Endothelial cell of umbilical vein (primary cell): ENCODE measurements at regions not wholly inside any gene's neighbourhood (a gene's known extent, or its start where the extent isn't known, plus 50 kb on each side); places are given as distances from the start of the nearest gene placed in this dataset.

Experiments
- BruUV-seq: library from RNA; stranded (reverse); fragments of 400-500 nt; replicated peaks from 2 replicates; lab custom pipeline; 2021; lab: Mats Ljungman, UMichigan
- CTCF ChIA-PET: fragments of 300-600, 350-600 bp; sonication (Branson Sonifier 250); formaldehyde crosslinking; loops from one replicate; lab custom pipeline; 2021; ENCODE audit warnings: antibody characterized with exemption, inconsistent platforms; lab: Charles Lee
- POLR2A ChIA-PET: fragments of 300-600, 350-600 bp; sonication (Branson Sonifier 250); formaldehyde crosslinking; loops from one replicate; lab custom pipeline; 2021; ENCODE audit warnings: antibody characterized with exemption, inconsistent platforms; lab: Charles Lee
- DNase-seq: peaks from one replicate; pipeline ENCODE4 v3.0.0-alpha.2; 2011; ENCODE audit warnings: low read depth, low spot score
- FAIRE-seq: peaks from 2 replicates; lab custom pipeline; 2011; peaks lifted over from hg19 to GRCh38; lab: Jason Lieb, UNC
- H2AFZ ChIP-seq: 2 replicates; pipeline ENCODE4 v1.6.0; 2012; ENCODE audit warnings: low read depth, low read length, control low read depth, inconsistent platforms
- H3K27ac ChIP-seq: 2 replicates; pipeline ENCODE4 v1.5.1; 2011; ENCODE audit warnings: low read depth, mild to moderate bottlenecking, control low read depth, low read length, moderate library complexity; ENCODE audit not compliant: insufficient read depth
- H3K27me3 ChIP-seq, 2 experiments: 2 replicates each; pipeline versions ENCODE4 v1.6.0 to v1.6.1; 2011; ENCODE audit warnings: low read length in 2 of 2, mixed read lengths in 1 of 2; ENCODE audit not compliant: control insufficient read depth in 2 of 2, insufficient read depth in 2 of 2
- H3K36me3 ChIP-seq, 2 experiments: 2 replicates in 1 of 2; 3 replicates in 1 of 2; pipeline ENCODE4 v1.5.1; 2011; ENCODE audit warnings: low read length in 2 of 2, mild to moderate bottlenecking in 1 of 2, moderate library complexity in 1 of 2; ENCODE audit not compliant: control insufficient read depth in 2 of 2, insufficient read depth in 2 of 2; ENCODE audit errors: extremely low read depth in 1 of 2
- H3K4me1 ChIP-seq: 3 replicates; pipeline ENCODE4 v1.5.1; 2011; ENCODE audit warnings: mild to moderate bottlenecking, low read length; ENCODE audit not compliant: control insufficient read depth, insufficient read depth; ENCODE audit errors: extremely low read depth
- H3K4me2 ChIP-seq: 2 replicates; pipeline ENCODE4 v1.6.1; 2011; ENCODE audit warnings: low read length, control low read depth, mixed read lengths; ENCODE audit not compliant: insufficient read depth
- H3K4me3 ChIP-seq, 3 experiments: fragments of 200-600 bp in 1 of 3; sonication (generic), shearing (Covaris generic) in 1 of 3; replicated peaks in 1 of 3; 2 replicates each; pipeline ENCODE4 v1.5.1; 2011 to 2016; ENCODE audit warnings: control low read depth in 3 of 3, low read length in 3 of 3, mild to moderate bottlenecking in 2 of 3, inconsistent platforms in 1 of 3, low read depth in 1 of 3, moderate library complexity in 1 of 3; ENCODE audit not compliant: insufficient read depth in 1 of 3
- H3K79me2 ChIP-seq: 2 replicates; pipeline ENCODE4 v1.6.0; 2012; ENCODE audit warnings: low read length, inconsistent platforms; ENCODE audit not compliant: control insufficient read depth, insufficient read depth
- H3K9ac ChIP-seq: replicated peaks from 2 replicates; pipeline ENCODE3; 2011; ENCODE audit warnings: low read length, control low read depth; ENCODE audit not compliant: insufficient read depth; ENCODE audit errors: extremely low read depth
- H3K9me1 ChIP-seq: replicated peaks from 3 replicates; pipeline ENCODE4 v1.6.0; 2011; ENCODE audit warnings: mild to moderate bottlenecking, low read length; ENCODE audit not compliant: control insufficient read depth, insufficient read depth; ENCODE audit errors: extremely low read depth
- H3K9me3 ChIP-seq: replicated peaks from 2 replicates; pipeline ENCODE4 v1.5.1; 2012; ENCODE audit warnings: low read length, inconsistent platforms; ENCODE audit not compliant: control insufficient read depth, insufficient read depth
- H4K20me1 ChIP-seq: replicated peaks from 2 replicates; pipeline ENCODE3; 2011; ENCODE audit warnings: mild to moderate bottlenecking, low read length; ENCODE audit not compliant: control insufficient read depth, insufficient read depth; ENCODE audit errors: extremely low read depth
- CTCF ChIP-seq, 2 donors: IDR thresholded peaks; 1 replicate in 1 of 2; 2 replicates in 1 of 2; pipeline ENCODE4 v1.5.1; 2011; ENCODE audit warnings: low read length in 2 of 2, mild to moderate bottlenecking in 2 of 2, moderate library complexity in 2 of 2, control low read depth in 1 of 2, inconsistent platforms in 1 of 2, low read depth in 1 of 2; ENCODE audit not compliant: insufficient read depth in 1 of 2; ENCODE audit errors: extremely low read depth in 1 of 2
- EZH2 ChIP-seq: IDR thresholded peaks from 2 replicates; pipeline ENCODE4 v1.6.1; 2012; ENCODE audit warnings: borderline replicate concordance, low read depth, mild to moderate bottlenecking, moderate library complexity, low read length, inconsistent platforms; ENCODE audit not compliant: severe bottlenecking
- FOS ChIP-seq: IDR thresholded peaks from 2 replicates; pipeline ENCODE4 v1.6.1; 2011; ENCODE audit warnings: mild to moderate bottlenecking, low read length, moderate library complexity, borderline replicate concordance; ENCODE audit not compliant: insufficient read depth
- GATA2 ChIP-seq: IDR thresholded peaks from 2 replicates; pipeline ENCODE4 v1.7.0; 2011; ENCODE audit warnings: low read depth, mild to moderate bottlenecking, moderate library complexity, mixed read lengths, low read length; ENCODE audit not compliant: insufficient read length, insufficient read depth
- JUN ChIP-seq: IDR thresholded peaks from 2 replicates; pipeline ENCODE4 v1.6.1; 2011; ENCODE audit warnings: borderline replicate concordance, low read depth; ENCODE audit not compliant: insufficient read length, insufficient read depth
- MYC ChIP-seq: IDR thresholded peaks from one replicate; pipeline ENCODE4 v1.6.1; 2011; ENCODE audit warnings: mild to moderate bottlenecking, low read depth, low read length
- POLR2A ChIP-seq: IDR thresholded peaks from 2 replicates; pipeline ENCODE4 v1.6.1; 2012; ENCODE audit warnings: low read depth, mild to moderate bottlenecking, control low read depth, low read length
- POLR2AphosphoS5 ChIP-seq: IDR thresholded peaks from 2 replicates; pipeline ENCODE4 v1.6.1; 2012; ENCODE audit warnings: low read depth, mild to moderate bottlenecking, control low read depth, low read length, moderate library complexity; ENCODE audit not compliant: insufficient read depth
- dilution Hi-C: fragments of 300-500 bp; cut with MboI; formaldehyde crosslinking; loops from one replicate; pipeline ENCODE4 v1.15.0; 2019; ENCODE audit warnings: low sequenced_read_pairs; ENCODE audit not compliant: extremely low pct_ligation_motif_present
- intact Hi-C: fragments of 100-400 bp; cut with micrococcal nuclease; formaldehyde crosslinking; loops from one replicate; pipeline ENCODE4 v1.10.0; 2022
- TF ChIP-seq, protein P1 (sequence below): IDR thresholded peaks from 2 replicates; pipeline ENCODE4 v1.6.1; 2011; ENCODE audit not compliant: insufficient read depth, insufficient read length

- POLR2A ChIA-PET: no interaction called here
- TF ChIP-seq EZH2 (no peak), GATA2 (no peak), POLR2A (no peak), MYC (no peak), POLR2AphosphoS5 (no peak), JUN (no peak), CTCF (IDR thresholded peaks at IDR 0.05; ENCODE audit: extremely low read depth in 1 of 2, insufficient read depth in 1 of 2, low read depth in 1 of 2, low read length in 2 of 2) (no peak), FOS (no peak)
- TF ChIP-seq, protein P1, sequence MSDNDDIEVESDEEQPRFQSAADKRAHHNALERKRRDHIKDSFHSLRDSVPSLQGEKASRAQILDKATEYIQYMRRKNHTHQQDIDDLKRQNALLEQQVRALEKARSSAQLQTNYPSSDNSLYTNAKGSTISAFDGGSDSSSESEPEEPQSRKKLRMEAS: no peak
- dilution Hi-C loops: no loop called here
- no peaks in the 10 kb centered on the region for H3K9me3 ChIP-seq
- H3K4me3 ChIP-seq: no peak overlapping the region
- H3K36me3 ChIP-seq: no peaks in the 10 kb centered on the region
- no peak overlapping the region for H3K4me2 ChIP-seq
- no peaks in the 10 kb centered on the region for H3K79me2 ChIP-seq
- intact Hi-C loops: no loop called here
- H3K27ac ChIP-seq: no peak overlapping the region
- CTCF ChIA-PET: no interaction called here
- H3K4me1 ChIP-seq: no peaks in the 10 kb centered on the region
- no peak overlapping the region for H2AFZ ChIP-seq
- BruUV-seq: no TSS peak
- H3K9me1 ChIP-seq: no peaks in the 10 kb centered on the region
- H3K27me3 ChIP-seq: no peaks in the 10 kb centered on the region
- H4K20me1 ChIP-seq: no peaks in the 10 kb centered on the region
- no peak for DNase-seq
- no peak overlapping the region for H3K9ac ChIP-seq
- FAIRE-seq: no peak
Measured at GRCh38 chr1:182262425-182262824, 129.2 kb downstream of the GLUL start.
